NCI-H128 (cell line): ENCODE measurements at regions not wholly inside any gene's neighbourhood (a gene's known extent, or its start where the extent isn't known, plus 50 kb on each side); places are given as distances from the start of the nearest gene placed in this dataset.

ENCODE experiments used
- DNase-seq: peaks from one replicate; lab custom pipeline; 2025; ENCODE audit not compliant: unreplicated experiment; lab: John Stamatoyannopoulos, UW

DNA sequence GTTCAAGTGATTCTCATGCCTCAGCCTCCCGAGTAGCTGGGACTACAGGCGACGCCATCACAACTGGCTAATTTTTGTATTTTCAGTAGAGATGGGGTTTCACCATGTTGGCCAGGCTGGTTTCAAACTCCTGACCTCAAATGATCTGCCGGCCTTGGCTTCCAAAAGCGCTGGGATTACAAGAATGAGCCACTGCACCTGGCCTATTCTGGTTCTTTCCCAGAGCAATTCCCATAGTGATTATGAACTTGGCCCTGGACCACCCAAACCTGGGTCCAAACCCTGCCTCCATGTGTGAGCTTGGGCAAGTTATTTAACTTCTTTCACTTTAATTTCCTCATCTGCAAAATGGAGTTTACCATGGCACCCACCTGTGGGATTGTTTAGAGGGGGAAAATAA lies 61.5 kb upstream of the HEPHL1 start:
- no peak for DNase-seq

DNA sequence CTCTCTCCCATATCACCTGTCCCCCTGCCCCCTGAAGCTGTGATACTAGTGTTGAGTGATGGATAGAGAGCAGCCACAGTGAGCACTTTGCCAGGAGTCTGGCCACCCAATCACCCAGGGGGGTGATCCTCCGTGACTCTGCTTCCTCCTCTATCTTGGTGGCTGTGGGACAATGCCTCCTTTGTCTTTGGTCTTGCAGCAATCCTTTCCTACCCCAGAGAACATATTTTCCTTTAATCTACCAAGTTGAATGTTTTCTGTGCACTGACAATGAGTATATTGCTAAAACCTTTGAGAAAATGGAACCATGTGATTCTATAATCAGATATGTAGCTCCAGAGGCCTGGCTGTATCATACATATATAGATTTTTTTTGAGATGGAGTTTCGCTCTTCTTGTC lies 58.1 kb upstream of the HEPHL1 start:
- DNase-seq, result no peak

DNA sequence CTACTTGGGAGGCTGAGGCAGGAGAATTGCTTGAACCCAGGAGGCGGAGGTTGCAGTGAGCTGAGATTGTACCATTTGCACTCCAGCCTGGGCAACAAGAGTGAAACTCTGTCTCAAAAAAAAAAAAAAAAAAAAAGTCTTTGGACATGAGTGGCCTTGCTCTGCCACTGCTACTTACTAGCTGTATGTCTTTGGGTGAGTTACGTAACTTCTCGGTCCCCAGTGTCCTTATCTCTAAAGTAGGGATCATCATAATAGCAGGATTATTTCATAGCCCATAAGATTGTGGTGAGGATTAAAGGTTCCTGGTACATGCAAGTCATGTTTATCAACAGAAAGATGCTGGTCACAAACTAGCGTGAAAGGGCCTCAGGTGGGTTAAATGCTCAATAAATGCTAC lies 53.9 kb upstream of the HEPHL1 start:
- no peak for DNase-seq

DNA sequence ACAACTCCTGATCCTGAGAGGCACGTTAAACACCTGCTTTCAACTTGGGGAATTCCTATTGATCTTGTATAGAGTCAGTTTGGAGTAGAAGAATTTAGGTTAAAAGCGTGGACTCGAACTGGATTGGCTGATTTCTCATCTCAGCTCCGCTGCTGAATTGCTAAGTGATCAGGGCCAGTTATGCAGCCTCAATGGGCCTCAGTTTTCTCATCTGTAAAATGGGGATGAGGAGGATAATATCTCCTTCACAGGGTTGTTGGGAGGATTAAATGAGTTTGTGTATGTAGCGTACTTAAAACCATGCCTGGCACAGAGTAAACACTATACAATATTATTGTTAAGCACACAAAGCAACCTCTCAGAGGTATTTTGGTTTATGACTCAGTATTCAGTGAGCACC lies 53.2 kb upstream of the HEPHL1 start:
- DNase-seq, result no peak

DNA sequence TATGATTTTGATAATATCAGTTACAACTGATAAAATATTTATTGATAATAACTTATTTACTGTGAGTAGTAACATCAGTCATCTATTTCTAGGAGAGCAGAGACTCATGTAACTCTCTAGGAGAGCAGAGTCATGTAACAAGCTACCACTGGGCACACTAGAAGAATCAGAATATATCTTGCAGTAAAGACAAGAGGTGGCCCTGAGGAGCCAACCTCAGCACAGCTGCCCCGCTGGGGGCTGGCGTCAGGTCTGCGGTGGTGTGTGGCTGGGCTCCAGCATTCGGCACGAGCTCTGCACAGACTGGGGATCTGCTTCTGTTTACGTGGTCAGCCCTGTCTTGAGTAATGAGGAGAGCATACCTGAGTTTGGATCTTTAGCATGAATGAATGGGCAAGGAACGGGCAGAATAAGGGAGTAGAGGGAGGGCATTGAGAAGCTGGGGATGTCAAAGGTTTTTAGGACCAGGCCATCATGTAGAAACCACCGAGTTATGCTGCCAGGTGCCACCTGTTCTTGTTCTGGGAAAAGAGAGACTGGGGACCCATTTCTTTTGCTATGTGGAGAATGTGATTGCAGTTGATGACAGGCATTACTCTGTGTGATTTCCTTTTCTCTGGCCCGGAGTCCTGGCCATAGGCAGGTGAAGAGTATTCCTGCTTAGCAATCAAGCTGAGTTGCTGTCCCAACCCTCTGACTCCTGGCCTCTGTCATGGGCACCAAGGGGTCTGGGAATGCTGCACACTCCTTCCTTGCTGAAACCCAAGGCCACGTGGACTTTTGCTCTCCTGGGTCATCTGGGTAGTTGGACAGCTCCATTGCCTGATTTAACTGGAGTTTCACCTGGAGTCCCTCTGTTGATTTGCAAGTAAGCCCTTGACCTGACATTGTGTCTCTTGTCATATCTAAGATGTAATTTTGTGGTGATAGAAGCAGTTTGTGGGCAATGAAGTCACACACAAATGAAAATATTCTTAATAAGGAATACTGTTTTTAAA lies 50.9 kb upstream of the HEPHL1 start:
- no peak for DNase-seq
